ENCODE measurements at regions not wholly inside any gene's neighbourhood (a gene's known extent, or its start where the extent isn't known, plus 50 kb on each side); places are given as distances from the start of the nearest gene placed in this dataset.

- DNase-seq, result no peak
Observed at GRCh38 chr2:128958241-128958640, 639.6 kb upstream of the HS6ST1 start.

- DNase-seq, result no peak
Observed at GRCh38 chr2:128967646-128968045, 649.0 kb upstream of the HS6ST1 start.

- DNase-seq, result no peak
Observed at GRCh38 chr2:128969374-128969773, 650.7 kb upstream of the HS6ST1 start.

- no peak for DNase-seq
Observed at GRCh38 chr2:128970332-128971116, 651.9 kb upstream of the HS6ST1 start.

- DNase-seq, result no peak
Observed at GRCh38 chr2:128973566-128973965, 654.9 kb upstream of the HS6ST1 start.

GRCh38 chr2:128978212-128978611 lies 659.5 kb upstream of the HS6ST1 start:
- no peak for DNase-seq

GRCh38 chr2:128979182-128979581 lies 660.5 kb upstream of the HS6ST1 start:
- no peak for DNase-seq

GRCh38 chr2:128980475-128980874 lies 661.8 kb upstream of the HS6ST1 start:
- DNase-seq, result no peak

GRCh38 chr2:128981353-128981752 lies 662.7 kb upstream of the HS6ST1 start:
- DNase-seq, result no peak

GRCh38 chr2:128982001-128982400 lies 663.3 kb upstream of the HS6ST1 start:
- no peak for DNase-seq

GRCh38 chr2:128982670-128983069 lies 664.0 kb upstream of the HS6ST1 start:
- DNase-seq, result no peak

GRCh38 chr2:128983094-128983493 lies 664.4 kb upstream of the HS6ST1 start:
- no peak for DNase-seq

- no peak for DNase-seq
Observed at GRCh38 chr2:128984081-128984480, 665.4 kb upstream of the HS6ST1 start.

GRCh38 chr2:128984855-128985254 lies 666.2 kb upstream of the HS6ST1 start:
- no peak for DNase-seq

- no peak for DNase-seq
Observed at GRCh38 chr2:128986026-128986715, 667.5 kb upstream of the HS6ST1 start.

- DNase-seq, result no peak
Observed at GRCh38 chr2:128986867-128987268, 668.2 kb upstream of the HS6ST1 start.

- no peak for DNase-seq
Observed at GRCh38 chr2:128988326-128988725, 669.7 kb upstream of the HS6ST1 start.

- DNase-seq, result no peak
Observed at GRCh38 chr2:128988967-128989366, 670.3 kb upstream of the HS6ST1 start.

- no peak for DNase-seq
Observed at GRCh38 chr2:128995086-128995485, 676.4 kb upstream of the HS6ST1 start.

GRCh38 chr2:128996078-128996477 lies 677.4 kb upstream of the HS6ST1 start:
- DNase-seq, result no peak

- no peak for DNase-seq
Observed at GRCh38 chr2:128997166-128997866, 678.6 kb upstream of the HS6ST1 start.

GRCh38 chr2:129001926-129002325 lies 683.3 kb upstream of the HS6ST1 start:
- DNase-seq, result no peak

GRCh38 chr2:129002751-129003150 lies 684.1 kb upstream of the HS6ST1 start:
- no peak for DNase-seq

GRCh38 chr2:129004485-129004884 lies 685.8 kb upstream of the HS6ST1 start:
- DNase-seq, result no peak
